GM12878 (cell line): ENCODE measurements at regions not wholly inside any gene's neighbourhood (a gene's known extent, or its start where the extent isn't known, plus 50 kb on each side); places are given as distances from the start of the nearest gene placed in this dataset.

Source experiments
- ETV6 ChIP-seq, 2 experiments: fragments of 450-650 bp in 1 of 2; IDR thresholded peaks in 1 of 2; conservative IDR thresholded peaks in 1 of 2; 2 replicates each; pipeline ENCODE4 v1.6.1; 2014; ENCODE audit warnings: antibody characterized with exemption in 1 of 2, borderline replicate concordance in 1 of 2, low read depth in 1 of 2, mild to moderate bottlenecking in 1 of 2, moderate library complexity in 1 of 2
- IKZF1 ChIP-seq: fragments of 450-650 bp; conservative IDR thresholded peaks from 2 replicates; pipeline ENCODE4 v1.6.1; 2017; ENCODE audit warnings: antibody characterized with exemption, mild to moderate bottlenecking
- RBBP5 ChIP-seq: fragments of 200-600 bp; sonication (generic); conservative IDR thresholded peaks from 2 replicates; pipeline ENCODE4 v1.6.1; 2016
- SIX5 ChIP-seq: IDR thresholded peaks from 2 replicates; pipeline ENCODE4 v1.6.1; 2011; ENCODE audit warnings: mild to moderate bottlenecking, low read depth, low read length, moderate library complexity; ENCODE audit not compliant: severe bottlenecking
- SMAD1 ChIP-seq: fragments of 450-650 bp; IDR thresholded peaks from 2 replicates; pipeline ENCODE4 v1.6.1; 2018; ENCODE audit warnings: mild to moderate bottlenecking, low read depth; ENCODE audit not compliant: partially characterized antibody
- SPI1 ChIP-seq: IDR thresholded peaks from 2 replicates; pipeline ENCODE4 v1.6.1; 2011; ENCODE audit warnings: low read depth, mild to moderate bottlenecking, low read length, moderate library complexity, borderline replicate concordance; ENCODE audit not compliant: insufficient read depth
- SRF ChIP-seq, 2 experiments: IDR thresholded peaks; 2 replicates each; pipeline ENCODE4 v1.6.1; 2011; ENCODE audit warnings: low read depth in 2 of 2, low read length in 2 of 2, mild to moderate bottlenecking in 1 of 2, moderate library complexity in 1 of 2
- WRNIP1 ChIP-seq: IDR thresholded peaks from 2 replicates; pipeline ENCODE4 v1.6.1; 2011; ENCODE audit warnings: low read depth, low read length, improper control_type of control experiment, borderline replicate concordance
- ZNF217 ChIP-seq: fragments of 450-650 bp; IDR thresholded peaks from 2 replicates; pipeline ENCODE4 v1.6.1; 2017; ENCODE audit warnings: antibody characterized with exemption, mild to moderate bottlenecking
- TF ChIP-seq, protein P1 (sequence below): IDR thresholded peaks from 2 replicates; pipeline ENCODE4 v1.6.1; 2012; ENCODE audit warnings: improper control_type of control experiment, low read depth, low read length; ENCODE audit not compliant: insufficient replicate concordance
- TF ChIP-seq, protein P2 (sequence below): IDR thresholded peaks from 2 replicates; pipeline ENCODE4 v1.6.1; 2012; ENCODE audit warnings: low read length, inconsistent platforms
- TF ChIP-seq, protein P3 (sequence below): fragments of 450-650 bp; IDR thresholded peaks from 2 replicates; pipeline ENCODE4 v1.6.1; 2017; ENCODE audit warnings: antibody characterized with exemption, mild to moderate bottlenecking, moderate library complexity

DNA sequence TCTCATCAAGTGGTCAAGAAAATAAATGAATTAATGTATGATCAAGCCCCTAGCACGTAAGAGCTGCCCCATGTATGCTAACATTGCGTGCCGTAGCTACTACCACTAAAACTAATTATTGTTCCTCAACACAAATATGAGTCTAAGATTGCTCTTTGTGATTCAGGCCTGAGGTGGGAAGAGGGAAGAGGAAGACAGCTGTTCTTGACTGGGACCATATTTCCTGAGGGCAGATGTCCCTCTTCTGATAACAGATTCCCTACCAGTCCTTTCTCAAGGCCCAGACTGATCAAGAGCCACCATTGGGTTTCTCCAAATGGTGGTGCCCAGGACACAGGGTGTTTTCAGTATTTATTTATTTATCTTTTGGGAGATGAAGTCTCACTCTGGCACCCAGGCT, 87.2 kb upstream of the CADM1 start (continued):
- TF ChIP-seq, protein P1, sequence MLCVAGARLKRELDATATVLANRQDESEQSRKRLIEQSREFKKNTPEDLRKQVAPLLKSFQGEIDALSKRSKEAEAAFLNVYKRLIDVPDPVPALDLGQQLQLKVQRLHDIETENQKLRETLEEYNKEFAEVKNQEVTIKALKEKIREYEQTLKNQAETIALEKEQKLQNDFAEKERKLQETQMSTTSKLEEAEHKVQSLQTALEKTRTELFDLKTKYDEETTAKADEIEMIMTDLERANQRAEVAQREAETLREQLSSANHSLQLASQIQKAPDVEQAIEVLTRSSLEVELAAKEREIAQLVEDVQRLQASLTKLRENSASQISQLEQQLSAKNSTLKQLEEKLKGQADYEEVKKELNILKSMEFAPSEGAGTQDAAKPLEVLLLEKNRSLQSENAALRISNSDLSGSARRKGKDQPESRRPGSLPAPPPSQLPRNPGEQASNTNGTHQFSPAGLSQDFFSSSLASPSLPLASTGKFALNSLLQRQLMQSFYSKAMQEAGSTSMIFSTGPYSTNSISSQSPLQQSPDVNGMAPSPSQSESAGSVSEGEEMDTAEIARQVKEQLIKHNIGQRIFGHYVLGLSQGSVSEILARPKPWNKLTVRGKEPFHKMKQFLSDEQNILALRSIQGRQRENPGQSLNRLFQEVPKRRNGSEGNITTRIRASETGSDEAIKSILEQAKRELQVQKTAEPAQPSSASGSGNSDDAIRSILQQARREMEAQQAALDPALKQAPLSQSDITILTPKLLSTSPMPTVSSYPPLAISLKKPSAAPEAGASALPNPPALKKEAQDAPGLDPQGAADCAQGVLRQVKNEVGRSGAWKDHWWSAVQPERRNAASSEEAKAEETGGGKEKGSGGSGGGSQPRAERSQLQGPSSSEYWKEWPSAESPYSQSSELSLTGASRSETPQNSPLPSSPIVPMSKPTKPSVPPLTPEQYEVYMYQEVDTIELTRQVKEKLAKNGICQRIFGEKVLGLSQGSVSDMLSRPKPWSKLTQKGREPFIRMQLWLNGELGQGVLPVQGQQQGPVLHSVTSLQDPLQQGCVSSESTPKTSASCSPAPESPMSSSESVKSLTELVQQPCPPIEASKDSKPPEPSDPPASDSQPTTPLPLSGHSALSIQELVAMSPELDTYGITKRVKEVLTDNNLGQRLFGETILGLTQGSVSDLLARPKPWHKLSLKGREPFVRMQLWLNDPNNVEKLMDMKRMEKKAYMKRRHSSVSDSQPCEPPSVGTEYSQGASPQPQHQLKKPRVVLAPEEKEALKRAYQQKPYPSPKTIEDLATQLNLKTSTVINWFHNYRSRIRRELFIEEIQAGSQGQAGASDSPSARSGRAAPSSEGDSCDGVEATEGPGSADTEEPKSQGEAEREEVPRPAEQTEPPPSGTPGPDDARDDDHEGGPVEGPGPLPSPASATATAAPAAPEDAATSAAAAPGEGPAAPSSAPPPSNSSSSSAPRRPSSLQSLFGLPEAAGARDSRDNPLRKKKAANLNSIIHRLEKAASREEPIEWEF, result no peak
- TF ChIP-seq, protein P2, sequence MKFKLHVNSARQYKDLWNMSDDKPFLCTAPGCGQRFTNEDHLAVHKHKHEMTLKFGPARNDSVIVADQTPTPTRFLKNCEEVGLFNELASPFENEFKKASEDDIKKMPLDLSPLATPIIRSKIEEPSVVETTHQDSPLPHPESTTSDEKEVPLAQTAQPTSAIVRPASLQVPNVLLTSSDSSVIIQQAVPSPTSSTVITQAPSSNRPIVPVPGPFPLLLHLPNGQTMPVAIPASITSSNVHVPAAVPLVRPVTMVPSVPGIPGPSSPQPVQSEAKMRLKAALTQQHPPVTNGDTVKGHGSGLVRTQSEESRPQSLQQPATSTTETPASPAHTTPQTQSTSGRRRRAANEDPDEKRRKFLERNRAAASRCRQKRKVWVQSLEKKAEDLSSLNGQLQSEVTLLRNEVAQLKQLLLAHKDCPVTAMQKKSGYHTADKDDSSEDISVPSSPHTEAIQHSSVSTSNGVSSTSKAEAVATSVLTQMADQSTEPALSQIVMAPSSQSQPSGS, result no peak
- TF ChIP-seq RBBP5, result no peak
- TF ChIP-seq, protein P3, sequence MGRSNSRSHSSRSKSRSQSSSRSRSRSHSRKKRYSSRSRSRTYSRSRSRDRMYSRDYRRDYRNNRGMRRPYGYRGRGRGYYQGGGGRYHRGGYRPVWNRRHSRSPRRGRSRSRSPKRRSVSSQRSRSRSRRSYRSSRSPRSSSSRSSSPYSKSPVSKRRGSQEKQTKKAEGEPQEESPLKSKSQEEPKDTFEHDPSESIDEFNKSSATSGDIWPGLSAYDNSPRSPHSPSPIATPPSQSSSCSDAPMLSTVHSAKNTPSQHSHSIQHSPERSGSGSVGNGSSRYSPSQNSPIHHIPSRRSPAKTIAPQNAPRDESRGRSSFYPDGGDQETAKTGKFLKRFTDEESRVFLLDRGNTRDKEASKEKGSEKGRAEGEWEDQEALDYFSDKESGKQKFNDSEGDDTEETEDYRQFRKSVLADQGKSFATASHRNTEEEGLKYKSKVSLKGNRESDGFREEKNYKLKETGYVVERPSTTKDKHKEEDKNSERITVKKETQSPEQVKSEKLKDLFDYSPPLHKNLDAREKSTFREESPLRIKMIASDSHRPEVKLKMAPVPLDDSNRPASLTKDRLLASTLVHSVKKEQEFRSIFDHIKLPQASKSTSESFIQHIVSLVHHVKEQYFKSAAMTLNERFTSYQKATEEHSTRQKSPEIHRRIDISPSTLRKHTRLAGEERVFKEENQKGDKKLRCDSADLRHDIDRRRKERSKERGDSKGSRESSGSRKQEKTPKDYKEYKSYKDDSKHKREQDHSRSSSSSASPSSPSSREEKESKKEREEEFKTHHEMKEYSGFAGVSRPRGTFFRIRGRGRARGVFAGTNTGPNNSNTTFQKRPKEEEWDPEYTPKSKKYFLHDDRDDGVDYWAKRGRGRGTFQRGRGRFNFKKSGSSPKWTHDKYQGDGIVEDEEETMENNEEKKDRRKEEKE, result no peak
- TF ChIP-seq SMAD1, result no peak
- no peak for TF ChIP-seq SIX5
- no peak for TF ChIP-seq SRF (IDR thresholded peaks at IDR 0.05; ENCODE audit: low read depth in 2 of 2, low read length in 2 of 2)
- no peak for TF ChIP-seq ZNF217
- no peak for TF ChIP-seq WRNIP1
- TF ChIP-seq ETV6 (conservative IDR thresholded peaks at IDR 0.05 in 1 of 2, IDR thresholded peaks at IDR 0.05 in 1 of 2; ENCODE audit: borderline replicate concordance in 1 of 2, low read depth in 1 of 2), result no peak
- no peak for TF ChIP-seq SPI1
- no peak for TF ChIP-seq IKZF1
- TF ChIP-seq, all 136 proteins: peak for 0
